Fibroblast of gingiva (primary cell): ENCODE measurements at regions not wholly inside any gene's neighbourhood (a gene's known extent, or its start where the extent isn't known, plus 50 kb on each side); places are given as distances from the start of the nearest gene placed in this dataset.
"Not testable (repeated sequence)": the region's sequence is repeated elsewhere in the genome, so short reads cannot be mapped to it uniquely, and the experiment has no call there.

Source experiments
- DNase-seq: peaks from one replicate; pipeline ENCODE4 v3.0.0-alpha.2; 2011; ENCODE audit warnings: low read depth

DNA sequence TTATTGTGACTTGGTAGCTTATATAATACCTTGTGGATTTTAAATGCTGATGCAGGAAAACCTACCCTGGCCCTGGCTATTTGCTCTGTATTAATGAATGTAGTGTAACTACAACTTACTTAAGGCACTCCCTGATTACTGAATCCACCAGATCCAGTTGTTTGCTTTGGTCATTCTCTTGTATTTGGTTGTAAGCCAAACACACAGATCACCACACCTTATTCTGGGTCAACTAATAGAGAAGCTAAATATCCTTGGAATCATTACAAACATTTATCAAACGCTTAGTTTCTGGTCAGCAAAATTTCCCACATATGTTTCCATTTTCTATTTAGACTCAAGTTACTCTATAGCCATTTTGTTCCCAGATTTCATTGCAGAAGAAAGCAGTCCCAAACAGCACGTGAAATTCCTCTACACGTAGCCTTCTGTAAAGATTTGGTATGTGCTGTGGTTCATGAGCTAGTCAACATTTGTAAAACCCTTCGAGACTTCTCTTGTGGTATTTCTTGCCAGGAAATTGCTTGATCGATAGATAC lies 322.6 kb downstream of the MEX3B start:
- no peak for DNase-seq

DNA sequence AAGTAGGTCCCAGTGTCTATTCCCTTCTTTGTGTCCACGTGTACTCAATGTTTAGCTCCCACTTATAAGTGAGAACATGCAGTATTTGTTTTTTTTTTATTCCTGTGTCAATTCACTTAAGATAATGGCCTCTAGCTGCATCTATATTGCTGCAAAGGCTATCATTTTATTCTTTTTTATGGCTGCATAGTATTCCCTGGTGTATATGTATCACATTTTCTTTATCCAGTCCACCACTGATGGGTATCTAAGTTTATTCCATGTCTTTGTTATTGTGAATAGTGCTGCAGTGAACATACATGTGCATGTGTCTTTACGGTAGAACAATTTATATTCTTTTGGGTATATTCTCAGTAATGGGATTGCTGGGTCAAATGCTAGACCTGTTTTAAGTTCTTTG lies 329.4 kb downstream of the MEX3B start:
- not testable (repeated sequence) for DNase-seq

DNA sequence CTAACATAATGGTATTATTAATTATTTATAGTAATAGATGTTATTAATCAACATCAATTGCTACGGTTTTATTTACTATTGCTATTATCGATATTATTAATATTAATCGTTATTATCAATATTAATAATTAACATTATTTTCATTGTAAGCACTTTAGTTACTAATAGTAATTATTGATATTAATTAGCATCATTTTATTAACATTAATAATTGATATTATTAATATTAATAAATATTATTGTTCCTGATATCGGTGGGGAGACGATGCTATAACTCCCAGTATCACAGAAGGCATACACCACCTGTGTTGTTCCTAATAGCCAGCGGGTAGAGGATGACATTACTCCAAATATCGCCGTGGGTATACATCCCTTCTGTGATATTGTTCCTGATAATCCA lies 335.5 kb downstream of the MEX3B start:
- no peak for DNase-seq

DNA sequence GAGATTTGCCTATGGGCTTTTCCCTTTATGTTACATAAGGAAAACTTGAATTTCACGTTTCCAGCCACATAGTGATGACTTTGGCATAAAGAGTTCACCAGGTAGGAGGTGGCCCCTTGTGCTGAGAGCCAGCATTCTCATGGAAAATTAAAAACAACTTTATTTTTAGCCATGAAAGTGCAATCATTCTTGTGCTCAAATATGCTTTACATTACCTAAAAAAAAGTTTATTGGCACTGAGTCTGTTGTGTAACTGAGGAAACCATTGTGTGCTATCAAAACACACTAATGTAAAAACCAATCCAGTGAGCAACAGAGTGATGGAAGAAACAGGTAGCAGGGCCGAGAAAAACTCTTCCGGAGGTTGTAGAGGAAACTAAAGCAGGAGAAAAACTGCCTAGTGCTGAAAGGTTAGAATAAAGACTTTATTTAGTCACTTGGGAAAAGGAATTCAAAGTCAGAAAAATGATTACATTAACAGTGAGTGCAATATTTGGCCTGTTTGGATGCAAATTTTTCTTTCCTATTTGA lies 332.9 kb upstream of the TMC3 start:
- not testable (repeated sequence) for DNase-seq

DNA sequence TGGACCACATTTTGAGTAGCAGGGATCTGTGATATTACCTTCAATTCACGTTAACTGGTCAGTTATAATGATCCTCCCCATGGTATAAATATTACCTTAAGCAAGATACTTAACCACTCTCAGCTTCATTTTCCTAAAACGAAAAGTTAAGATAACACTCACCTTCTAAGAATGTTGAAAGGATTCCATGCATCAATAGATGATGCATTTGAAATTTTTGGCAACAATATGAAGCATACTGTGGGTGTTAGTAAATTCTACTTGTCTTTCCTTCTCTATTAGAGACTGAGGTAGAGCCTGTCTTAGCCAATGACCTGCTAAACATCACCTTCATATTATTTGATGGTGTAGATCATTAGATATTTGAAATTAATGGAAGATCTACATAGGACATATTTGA lies 331.7 kb upstream of the TMC3 start:
- DNase-seq: not testable (repeated sequence)

DNA sequence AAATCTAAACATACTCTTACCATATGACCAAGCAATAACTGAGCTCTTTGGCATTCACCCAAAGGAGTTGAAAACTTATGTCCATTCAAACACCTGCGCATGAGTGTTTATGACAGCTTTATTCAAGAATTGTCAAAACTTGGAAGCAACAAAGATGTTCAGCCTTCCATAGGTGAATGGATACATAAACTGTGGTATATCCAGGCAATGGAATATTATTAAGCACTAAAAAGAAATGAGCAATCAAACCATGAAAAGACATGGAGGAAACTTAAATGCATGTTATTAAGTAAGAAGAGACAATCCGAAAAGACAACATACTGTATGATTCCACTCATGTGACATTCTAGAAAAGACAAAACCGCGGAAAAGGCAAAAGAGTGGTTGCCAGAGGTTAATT lies 312.0 kb upstream of the TMC3 start:
- no peak for DNase-seq

DNA sequence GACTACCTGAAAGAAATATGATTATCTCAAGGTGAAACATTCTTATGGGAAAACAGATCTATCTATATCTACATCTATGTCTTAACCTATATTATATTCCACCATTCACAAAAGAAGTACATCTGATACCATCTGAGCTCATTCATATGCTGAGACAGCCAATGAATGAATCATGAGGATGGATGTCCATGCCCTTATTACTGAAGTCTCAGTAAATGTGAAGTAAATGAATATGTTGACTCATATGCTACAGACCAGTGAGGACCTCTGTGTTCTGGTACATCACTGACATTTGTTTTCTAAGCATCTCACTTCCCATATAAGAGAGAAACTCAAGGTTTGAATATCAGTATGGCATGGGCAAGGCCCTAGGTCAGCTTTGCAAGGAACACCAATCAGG lies 311.2 kb upstream of the TMC3 start:
- no peak for DNase-seq

DNA sequence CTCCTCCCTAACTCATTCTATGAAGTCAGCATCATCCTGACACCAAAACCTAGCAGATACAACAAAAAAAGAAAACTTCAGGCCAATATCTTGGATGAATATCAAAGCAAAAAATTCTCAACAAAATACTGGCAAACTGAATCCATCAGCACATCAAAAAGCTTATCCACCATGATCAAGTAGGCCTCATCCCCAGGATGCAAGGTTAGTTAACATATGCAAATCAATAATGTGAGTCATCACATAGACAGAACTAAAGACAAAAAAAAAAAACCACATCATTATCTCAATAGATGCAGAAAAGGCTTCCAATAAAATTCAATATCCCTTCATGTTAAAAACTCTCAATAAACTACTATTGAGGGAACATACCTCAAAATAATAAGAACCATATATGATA lies 306.8 kb upstream of the TMC3 start:
- DNase-seq: no peak

DNA sequence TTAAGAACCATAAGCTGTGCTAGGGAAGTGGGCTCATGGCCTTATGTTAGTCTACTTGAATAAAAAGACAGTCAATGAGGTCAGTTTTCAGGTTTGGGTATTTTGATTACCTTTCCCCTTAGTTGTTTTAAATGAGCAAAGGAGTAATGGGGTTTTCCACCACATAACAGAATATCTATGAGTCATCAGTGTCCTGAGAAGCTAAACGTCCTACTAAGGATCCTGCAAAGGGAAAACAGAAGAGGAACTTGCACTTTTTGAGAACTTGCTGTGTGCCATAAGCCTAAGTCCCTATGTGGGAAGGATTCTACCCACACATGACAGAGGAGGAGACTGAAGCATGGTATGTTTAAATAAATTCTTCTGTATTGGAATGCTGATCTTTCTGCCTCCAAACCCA lies 292.8 kb upstream of the TMC3 start:
- no peak for DNase-seq

DNA sequence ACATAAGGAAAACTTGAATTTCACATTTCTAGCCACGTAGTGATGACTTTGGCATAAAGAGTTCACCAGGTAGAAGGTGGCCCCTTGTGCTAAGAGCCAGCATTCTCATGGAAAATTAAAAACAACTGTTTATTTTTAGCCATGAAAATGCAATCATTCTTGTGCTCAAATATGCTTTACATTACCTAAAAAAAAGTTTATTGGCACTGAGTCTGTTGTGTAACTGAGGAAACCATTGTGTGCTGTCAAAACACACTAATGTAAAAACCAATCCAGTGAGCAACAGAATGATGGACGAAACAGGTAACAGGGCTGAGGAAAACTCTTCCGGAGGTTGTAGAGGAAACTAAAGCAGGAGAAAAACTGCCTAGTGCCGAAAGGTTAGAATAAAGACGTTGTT lies 287.0 kb upstream of the TMC3 start:
- no peak for DNase-seq

DNA sequence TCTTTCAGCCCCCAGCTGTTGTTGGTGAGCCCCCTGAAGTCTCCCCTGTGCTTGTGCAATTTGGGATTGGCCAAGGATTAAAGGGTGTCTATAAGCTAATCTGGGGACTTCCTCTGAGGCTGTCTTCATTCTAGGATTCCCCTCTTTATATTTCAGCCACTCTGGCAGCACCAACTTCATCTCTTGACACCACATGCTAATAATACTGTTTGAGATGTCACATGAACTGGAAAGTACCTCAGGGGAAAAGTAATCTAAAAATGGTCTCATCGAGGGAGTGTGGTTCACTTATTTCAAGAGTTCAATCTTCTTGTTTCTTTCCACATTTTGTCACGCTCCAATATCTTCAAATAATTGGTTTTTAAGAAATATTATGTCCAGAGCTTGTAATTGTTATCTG lies 279.2 kb upstream of the TMC3 start:
- no peak for DNase-seq

DNA sequence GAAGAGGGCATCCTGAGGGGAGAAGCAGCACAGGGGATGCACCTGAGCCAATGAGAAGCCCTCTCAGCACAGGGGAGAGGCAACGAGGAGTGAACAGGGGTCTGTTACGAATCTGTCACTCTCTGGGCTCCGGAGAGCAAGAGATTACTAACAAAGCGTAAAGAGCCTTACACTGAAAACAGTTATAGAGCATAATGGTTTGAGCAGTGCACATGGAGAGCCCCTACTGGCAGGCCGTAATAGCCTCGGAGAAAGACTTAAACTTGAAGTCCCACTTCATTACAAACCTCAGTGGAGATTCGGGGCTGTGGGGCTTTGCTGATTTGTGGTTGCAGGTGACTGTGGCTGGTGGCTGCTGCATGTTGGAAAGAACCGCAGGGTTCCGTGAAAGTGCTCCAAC lies 271.5 kb upstream of the TMC3 start:
- no peak for DNase-seq

DNA sequence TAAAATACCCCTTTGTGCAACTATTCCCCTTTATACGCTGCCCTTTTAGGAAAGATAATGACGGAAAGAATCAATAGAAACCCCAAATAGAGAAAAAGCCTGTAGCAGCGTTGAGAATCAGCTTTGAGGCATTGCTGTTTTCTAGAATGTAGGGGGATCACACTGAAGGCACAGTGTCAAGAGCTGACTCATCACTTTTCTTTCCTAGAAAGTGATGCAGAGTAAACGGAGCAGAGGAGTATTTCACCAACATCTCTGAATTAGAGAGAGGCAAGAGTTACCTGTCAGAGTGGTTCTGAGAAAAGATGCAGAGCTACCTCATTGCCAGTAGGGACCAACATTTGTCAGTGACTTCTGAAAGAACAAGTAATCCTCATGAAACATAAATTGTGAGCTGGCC lies 269.8 kb upstream of the TMC3 start:
- DNase-seq: no peak

DNA sequence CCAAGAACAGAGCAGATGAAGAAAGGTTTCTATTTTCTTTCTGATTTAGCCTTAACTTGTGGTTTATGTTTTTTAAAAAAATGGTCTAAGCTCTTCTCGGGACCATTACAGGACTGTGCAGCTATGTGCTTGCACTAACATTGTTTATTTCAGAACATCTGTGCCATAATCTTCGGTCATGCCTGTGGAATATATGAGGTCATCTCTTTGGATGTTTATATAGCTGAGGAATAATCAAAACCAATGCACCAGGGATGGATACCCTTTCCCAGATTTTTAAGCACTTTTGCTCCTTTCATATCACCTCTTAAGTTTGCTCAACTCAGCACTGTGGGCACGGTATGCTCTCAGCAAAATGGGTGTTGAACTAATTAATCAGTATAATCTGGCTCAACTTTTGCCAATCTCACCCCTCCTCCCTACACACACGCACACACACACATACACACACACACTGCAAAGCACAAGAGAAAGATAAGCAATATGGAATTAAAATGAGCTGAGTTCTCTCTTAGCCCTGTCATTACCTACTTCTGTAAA lies 268.5 kb upstream of the TMC3 start:
- DNase-seq: no peak

DNA sequence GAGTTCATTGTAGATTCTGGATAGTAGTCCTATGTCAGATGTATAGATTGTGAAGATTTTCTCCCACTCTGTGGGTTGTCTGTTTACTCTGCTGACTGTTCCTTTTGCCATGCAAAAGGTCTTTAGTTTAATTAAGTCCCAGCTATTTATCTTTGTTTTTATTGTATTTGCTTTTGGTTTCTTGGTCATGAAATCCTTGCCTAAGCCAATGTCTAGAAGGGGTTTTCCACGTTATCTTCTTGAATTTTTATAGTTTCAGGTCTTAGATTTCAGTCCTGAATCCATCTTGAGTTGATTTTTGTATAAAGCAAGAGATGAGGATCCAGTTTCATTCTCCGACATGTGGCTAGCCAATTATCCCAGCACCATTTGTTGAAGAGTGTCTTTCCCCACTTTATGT lies 262.1 kb upstream of the TMC3 start:
- DNase-seq: not testable (repeated sequence)

DNA sequence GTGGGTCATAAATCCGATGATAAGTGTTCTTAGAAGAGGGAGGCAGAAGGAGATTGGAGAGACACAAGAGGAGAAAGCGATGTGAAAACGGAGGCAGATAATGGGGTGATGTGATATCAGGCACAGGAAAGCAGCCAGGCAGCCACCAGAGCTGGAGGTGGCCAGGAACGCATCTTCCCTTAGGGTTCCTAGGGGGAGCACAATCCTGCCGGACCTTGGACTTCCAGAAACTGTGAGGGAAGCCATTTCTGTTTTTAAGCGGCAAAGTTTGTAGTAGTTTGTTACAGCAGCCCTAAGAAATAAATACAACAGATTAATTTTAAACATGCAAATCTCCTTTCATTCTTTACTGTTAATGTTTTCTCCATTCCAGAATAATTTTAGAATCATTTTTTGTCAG lies 259.9 kb upstream of the TMC3 start:
- no peak for DNase-seq

DNA sequence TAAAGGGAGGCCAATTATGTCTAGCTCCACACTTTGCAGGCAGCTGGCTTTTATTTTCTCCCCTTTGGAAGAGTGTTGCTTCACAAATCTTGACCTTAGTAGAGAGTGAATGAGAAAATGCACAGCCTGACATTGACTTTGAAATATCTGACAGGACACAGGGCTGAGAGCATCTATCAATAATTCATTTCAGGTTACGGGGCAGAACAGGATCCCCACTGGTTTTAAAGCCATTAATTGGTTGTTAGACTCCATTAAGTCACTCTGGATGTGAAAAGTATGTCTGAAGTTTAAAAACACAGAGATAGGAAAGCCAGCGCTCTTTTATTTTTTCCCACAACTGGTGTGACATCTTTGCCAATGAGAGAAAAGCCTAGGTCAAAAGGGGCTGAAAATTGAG lies 251.9 kb upstream of the TMC3 start:
- DNase-seq: no peak

DNA sequence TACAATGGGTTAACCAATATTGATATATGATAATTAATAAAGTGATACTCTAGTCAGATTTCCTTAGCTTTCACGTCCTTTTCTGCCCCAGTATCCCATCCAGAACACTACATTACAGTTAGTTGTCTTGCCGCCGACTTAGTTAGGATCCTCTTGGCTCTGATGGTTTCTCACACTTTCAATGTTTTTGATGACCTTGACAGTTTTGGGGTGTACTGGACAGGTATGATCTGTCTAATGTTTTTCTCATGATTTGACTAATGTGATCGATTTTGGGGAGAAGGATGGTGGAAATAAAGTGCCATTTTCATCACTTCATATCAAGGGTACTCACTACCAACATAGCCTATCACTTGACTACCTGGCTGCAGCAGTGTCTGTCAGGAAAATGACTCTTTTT lies 245.0 kb upstream of the TMC3 start:
- no peak for DNase-seq

DNA sequence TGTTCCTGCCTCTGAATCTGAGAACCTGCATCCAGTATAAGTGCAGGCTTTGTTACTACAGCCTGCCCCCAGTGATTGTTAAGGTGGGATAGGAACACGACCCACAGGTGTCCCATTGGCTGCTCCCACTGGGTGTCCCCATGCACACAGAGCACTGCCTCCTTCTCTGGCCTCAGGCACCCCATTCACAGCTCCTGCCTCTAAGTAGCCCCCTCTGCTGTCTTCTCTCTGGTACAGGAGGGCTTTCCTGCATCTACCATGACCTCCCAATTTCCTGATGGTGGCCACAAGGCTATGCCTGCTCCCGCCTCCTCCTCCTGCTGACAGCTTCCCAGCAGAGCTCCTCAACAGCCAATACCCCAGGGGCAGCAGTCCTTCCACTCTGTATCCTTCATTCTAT lies 238.6 kb upstream of the TMC3 start:
- no peak for DNase-seq

DNA sequence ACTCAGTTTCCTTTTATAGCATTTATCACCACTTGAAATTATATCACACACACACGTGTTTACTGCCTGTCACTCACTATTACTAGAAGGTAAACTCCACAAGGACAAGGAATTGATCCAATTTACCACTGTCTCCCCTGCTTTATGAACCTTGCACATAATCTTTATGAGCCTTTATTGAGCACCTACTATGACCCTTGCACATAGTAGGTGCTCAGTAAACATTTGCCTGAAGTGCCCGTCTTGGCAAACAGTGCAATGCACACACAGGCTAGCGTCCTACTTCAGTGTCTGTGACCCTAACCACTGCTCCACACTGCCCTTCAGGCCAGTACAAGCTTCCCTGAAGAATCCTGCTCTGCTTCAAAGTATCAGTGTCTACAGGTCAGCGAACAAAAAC lies 237.7 kb upstream of the TMC3 start:
- no peak for DNase-seq

DNA sequence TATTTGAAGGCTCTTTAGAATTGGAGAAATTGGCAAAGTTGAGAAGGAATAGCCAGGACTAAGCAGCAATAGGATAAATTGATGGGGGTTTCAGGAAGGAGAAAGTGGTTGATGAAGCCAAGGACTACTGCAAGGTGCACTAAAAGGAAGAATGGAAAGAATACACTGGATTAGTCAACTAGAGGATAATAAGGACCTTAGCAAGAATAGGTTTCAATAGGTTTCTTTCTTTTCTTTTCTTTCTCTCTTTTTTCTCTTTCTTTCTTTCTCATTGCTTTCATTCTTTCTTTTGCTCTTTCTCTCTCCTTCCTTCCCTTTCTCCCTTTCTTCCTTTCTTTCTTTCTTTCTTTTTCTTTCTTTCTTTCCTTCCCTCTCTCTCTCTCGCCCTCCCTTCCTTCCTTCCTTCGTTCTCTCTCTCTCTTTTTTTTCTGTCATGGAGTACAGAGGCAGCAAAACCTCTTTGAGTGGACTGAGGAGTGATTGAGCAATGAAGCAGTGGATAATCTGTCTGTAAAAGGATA lies 234.4 kb upstream of the TMC3 start:
- DNase-seq: no peak

DNA sequence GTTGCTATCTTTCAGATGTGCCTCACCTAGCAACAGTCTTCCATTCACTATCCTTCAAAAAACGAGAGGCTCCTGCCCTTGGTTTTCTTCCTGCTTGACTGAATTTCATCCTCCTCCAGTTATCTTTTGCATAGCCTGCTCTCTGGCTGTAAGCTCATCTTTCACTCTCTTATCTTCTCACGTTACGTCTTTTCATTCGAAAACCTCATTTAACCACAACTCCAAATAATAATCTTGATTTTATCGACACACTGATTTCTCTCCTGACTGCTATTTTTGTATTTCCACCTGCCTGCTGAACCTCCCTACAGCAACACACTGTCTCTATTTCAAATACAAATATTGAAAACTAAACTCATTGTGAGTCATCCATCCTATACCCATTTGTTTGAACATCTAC lies 230.7 kb upstream of the TMC3 start:
- no peak for DNase-seq

DNA sequence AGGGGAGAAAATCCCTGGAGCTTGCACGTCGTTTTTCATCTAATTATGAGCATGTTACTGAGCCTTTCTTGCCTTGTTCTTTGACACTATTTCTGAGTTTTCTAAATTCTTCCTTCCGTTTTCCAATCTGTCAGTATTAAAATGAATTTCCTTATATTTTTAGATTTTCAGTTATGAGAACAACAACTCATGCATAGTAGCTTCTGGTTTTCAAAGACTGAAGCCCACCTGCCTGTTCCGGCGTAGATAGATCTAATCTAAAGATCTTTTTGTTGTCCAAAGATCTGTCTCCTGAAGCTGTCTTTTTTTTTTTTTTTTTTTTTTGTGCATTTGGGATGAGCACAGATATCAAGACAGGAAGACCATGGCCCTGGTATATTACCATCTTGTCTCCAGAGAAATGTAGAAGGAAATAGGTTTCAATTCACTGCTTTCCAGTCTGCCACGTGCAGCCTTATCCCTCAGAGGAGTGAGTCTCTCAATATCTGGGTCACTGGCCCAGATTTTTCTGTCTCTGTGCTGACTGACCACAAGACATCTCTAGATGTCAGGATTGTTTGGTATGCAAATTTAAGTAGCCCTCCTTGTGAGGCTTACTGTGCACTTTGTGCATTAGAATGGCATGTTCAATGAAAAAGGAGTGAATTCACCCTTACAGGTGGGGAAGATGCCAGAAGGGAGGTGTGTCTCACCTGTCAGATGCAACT lies 222.3 kb upstream of the TMC3 start:
- DNase-seq: no peak

DNA sequence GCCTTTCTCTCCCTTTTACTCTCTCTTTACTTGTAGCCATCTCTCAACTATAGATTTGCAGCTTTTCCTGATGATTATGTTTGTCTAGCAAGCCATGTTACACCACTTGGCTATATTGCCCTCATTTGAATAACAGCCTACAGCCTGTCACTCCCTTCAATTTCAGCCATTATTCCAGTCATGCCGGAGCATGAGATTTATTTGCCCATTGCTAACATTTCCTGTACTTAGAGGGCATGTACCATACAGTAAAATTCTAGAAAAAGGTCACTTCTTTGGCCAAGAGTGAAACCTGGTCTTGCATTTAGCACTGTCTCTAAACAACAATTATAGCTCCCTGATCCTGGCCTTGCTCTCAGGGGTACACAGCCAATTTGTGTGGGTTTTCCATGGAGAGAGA lies 221.7 kb upstream of the TMC3 start:
- DNase-seq: no peak
